ENCODE measurements at regions not wholly inside any gene's neighbourhood (a gene's known extent, or its start where the extent isn't known, plus 50 kb on each side); places are given as distances from the start of the nearest gene placed in this dataset.

DNA sequence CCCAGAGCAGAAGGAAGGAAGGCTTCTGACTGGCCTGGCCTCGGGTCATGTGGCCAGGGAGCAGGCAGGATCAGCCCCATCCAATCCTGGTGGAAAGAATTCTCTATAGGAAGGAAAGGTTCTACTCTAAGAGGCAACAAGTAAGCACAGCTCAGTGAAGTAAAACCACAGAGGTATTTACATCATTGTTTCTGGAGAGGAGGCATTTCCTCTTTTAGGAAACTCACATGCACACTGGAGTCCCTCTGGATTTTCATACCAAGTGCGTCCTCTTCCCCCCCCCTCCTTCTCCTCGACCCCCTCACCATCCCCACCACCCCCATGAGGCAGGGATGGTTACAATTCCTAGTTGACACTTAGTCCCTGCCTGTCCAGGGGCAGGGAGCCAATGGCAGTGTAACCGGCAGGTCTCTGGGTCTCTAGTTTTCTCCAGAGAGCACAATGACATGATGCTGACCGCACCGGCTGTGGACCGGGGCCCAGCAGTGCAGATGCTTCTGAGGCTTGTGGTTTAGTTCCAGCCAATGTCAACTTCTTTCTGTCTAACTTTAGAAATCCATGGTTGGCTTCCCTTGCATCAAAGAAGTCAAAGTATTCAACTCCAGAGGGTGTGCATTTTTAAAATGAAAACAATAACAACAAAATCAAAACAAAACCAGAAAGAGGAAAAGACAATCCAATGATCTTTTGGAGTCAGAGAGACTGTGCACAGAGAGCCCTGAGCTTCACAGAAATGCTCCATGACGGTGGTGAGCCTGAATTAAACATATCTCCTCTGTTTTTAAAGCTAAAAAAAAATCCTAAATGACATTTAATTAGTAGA is 230.3 kb upstream of the TLE3 start:
- no peak for DNase-seq (ENCODE audit: low read depth)
- TF ChIP-seq, protein P1, sequence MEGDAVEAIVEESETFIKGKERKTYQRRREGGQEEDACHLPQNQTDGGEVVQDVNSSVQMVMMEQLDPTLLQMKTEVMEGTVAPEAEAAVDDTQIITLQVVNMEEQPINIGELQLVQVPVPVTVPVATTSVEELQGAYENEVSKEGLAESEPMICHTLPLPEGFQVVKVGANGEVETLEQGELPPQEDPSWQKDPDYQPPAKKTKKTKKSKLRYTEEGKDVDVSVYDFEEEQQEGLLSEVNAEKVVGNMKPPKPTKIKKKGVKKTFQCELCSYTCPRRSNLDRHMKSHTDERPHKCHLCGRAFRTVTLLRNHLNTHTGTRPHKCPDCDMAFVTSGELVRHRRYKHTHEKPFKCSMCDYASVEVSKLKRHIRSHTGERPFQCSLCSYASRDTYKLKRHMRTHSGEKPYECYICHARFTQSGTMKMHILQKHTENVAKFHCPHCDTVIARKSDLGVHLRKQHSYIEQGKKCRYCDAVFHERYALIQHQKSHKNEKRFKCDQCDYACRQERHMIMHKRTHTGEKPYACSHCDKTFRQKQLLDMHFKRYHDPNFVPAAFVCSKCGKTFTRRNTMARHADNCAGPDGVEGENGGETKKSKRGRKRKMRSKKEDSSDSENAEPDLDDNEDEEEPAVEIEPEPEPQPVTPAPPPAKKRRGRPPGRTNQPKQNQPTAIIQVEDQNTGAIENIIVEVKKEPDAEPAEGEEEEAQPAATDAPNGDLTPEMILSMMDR (IDR thresholded peaks at IDR 0.05; ENCODE audit: control insufficient read depth, extremely low read depth, insufficient read depth) = no peak
- H3K4me3 ChIP-seq (ENCODE audit: low read depth, low read length) = no peak overlapping the region

DNA sequence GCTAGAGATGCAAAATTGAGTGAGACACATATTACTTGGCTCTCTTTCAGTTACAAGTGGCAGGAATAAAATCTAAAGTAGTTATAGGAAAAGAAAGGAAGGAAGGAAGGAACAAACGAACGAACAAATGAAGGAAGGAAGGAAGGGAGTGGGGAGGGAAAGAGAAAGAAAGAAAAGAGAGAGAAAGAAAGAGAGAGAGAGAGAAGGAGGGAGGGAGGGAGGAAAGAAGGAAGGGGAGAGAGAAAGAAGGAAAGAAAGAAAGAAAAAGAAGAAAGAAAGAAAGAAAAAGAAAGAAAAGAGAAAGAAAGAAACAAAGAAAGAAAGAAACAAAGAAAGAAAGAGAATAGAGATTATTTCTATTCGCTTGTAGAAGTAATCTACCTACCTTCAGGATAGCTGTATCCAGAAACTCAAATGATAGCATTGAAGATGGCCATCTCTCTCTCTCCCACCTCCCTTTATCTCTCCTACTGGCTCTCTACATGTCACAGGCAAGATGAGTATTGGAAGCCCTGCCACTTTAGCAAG is 229.7 kb upstream of the TLE3 start:
- TF ChIP-seq, protein P1 (IDR thresholded peaks at IDR 0.05; ENCODE audit: control insufficient read depth, extremely low read depth, insufficient read depth) = no peak
- no peak for DNase-seq (ENCODE audit: low read depth)
- H3K4me3 ChIP-seq (ENCODE audit: low read depth, low read length) = no peak overlapping the region

DNA sequence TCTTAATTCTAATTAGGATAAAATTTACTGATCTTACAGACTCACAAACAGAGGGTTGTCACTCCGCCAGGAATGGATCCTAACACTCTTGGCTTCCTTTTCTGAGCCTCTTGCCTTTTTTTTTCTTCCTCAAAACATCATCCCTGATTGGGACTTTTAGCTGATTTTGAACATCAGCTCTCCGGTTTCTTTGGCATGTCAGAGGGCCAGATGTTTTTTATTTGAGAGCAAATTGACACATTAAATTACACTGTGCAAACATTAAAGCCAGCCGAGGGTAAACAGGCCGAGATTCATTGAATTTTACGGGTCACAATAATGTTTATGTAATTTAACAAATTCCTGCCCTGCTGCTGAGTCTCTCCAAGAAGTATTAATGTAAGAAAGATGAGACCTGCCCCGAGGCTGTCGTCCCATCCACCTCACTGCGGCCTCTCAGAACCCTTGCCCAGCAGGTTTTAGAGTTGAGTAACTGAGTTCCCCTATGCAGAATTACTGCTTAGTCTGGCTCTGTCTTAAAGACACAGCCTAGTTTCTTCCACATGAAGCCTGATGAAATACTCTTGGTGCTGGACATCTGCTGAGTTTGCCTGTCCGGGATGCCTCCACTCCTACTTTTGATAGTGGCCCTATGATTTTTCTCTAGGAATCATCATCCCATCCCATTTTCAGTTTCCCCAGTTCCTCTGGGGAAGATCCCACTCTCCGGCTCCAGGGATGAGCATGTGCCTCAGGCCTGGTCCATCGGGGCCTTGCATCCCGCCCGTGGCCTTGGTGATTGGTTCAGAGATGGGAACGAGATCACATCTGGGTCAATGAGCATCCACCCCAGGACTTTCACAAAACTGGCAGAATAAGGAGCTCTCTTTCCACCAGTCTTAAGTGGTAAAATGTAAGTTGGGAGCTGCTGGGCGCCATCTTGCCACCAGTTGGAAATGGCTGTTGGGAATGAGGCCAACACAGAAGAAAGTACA is 226.6 kb upstream of the TLE3 start:
- peak; percentile 98 for DNase-seq (ENCODE audit: low read depth)
- TF ChIP-seq, protein P1 (IDR thresholded peaks at IDR 0.05; ENCODE audit: control insufficient read depth, extremely low read depth, insufficient read depth) = no peak
- no peak overlapping the region for H3K4me3 ChIP-seq (ENCODE audit: low read depth, low read length)

DNA sequence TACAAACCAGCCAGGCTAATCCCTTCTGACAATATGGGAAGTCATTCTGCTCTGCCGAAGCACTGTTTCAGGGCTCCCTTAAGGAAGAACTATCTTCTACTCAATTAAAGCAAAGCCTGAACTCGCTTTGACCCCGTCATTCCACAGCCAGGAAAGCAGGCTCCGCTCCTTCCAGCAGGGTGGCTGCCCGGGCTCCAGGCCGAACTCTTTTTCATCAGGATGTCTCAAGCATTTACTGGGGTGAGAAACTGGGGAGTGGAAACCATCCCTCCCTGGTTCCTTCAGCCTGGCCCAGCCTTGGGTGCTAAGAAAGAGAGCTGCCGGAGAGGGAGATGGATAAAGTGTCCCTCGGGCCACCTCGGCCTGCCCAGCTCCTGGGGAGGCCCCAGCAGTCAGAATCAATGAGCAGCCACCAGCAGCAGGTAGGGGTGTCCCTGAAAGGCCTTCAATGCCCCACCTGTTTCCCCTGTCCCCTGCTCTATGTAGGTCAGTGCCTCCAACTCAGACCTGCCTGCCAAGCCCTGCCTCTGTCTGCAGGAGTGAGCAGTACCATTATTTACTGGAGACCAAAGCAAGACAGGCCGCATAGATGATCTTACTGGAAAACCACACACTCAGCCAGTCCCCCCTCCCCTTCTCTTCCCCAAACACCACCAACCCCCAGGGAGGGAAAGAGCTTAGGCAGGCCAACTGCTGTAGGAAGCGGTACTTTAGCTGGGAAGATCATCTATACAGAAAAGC is 225.6 kb upstream of the TLE3 start:
- peak; percentile 32 for DNase-seq (ENCODE audit: low read depth)
- H3K4me3 ChIP-seq (ENCODE audit: low read depth, low read length) = no peak overlapping the region
- TF ChIP-seq, protein P1 (IDR thresholded peaks at IDR 0.05; ENCODE audit: control insufficient read depth, extremely low read depth, insufficient read depth) = no peak

DNA sequence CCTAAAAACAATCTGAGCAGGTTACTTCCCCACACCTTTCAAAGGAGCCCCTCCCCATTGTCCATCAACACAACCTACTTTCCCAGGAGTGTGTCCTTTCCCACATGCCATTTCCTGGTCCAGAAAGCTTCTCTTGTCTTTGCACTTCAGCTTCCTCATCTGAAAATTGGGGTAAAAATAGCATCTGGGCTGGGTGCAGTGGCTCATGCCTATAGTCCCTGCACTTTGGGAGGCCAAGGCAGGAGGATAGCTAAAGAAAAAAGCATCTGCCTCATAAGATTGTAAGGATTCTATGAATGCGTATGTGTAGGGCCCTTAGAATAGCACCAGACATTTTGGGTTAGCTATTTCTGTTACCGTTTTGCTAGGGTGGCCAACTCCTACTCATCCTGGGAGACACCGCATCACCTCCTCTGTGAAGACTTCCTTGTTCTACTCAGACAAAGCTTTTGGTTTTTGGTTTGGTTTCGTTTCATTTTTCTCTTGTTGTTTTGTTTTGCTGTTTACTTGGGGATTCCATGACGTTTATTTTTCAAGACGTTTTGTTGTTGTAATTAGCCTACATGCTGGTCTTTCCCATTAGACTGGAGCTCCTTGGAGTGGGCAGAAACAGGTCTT is 224.4 kb upstream of the TLE3 start:
- TF ChIP-seq, protein P1 (IDR thresholded peaks at IDR 0.05; ENCODE audit: control insufficient read depth, extremely low read depth, insufficient read depth) = no peak
- H3K4me3 ChIP-seq (ENCODE audit: low read depth, low read length) = no peak overlapping the region
- DNase-seq (ENCODE audit: low read depth) = peak; percentile 42
